Stimulated activated CD4-positive, alpha-beta T cell treated with anti-CD3 and anti-CD28 coated beads, Interleukin-12 subunit alpha, Interleukin-12 subunit beta, amount 100 ng/mL, for 48 hours (primary cell): ENCODE measurements at regions not wholly inside any gene's neighbourhood (a gene's known extent, or its start where the extent isn't known, plus 50 kb on each side); places are given as distances from the start of the nearest gene placed in this dataset.
"Not testable (repeated sequence)": the region's sequence is repeated elsewhere in the genome, so short reads cannot be mapped to it uniquely, and the experiment has no call there.

Experiments
- DNase-seq, 3 donors: peaks; one replicate each; pipeline ENCODE4 v3.0.0-alpha.2; 2020; ENCODE audit warnings: low read depth in 2 of 3, low spot score in 1 of 3

- DNase-seq: no peak
Observed at GRCh38 chr9:79403495-79403894, 168.3 kb upstream of the TLE4 start.

GRCh38 chr9:79408200-79408599 is 163.6 kb upstream of the TLE4 start:
- DNase-seq: no peak

GRCh38 chr9:79408617-79409016 is 163.1 kb upstream of the TLE4 start:
- no peak for DNase-seq

- no peak for DNase-seq
Observed at GRCh38 chr9:79409182-79409823, 162.5 kb upstream of the TLE4 start.

GRCh38 chr9:79425840-79426239 is 145.9 kb upstream of the TLE4 start:
- no peak for DNase-seq

GRCh38 chr9:79428422-79428821 is 143.3 kb upstream of the TLE4 start:
- DNase-seq: no peak

GRCh38 chr9:79430619-79431018 is 141.1 kb upstream of the TLE4 start:
- DNase-seq: no peak

- no peak for DNase-seq
Observed at GRCh38 chr9:79431019-79431679, 140.6 kb upstream of the TLE4 start.

GRCh38 chr9:79432485-79432884 is 139.3 kb upstream of the TLE4 start:
- DNase-seq: no peak

GRCh38 chr9:79433703-79434102 is 138.1 kb upstream of the TLE4 start:
- no peak for DNase-seq

- DNase-seq: not testable (repeated sequence)
Observed at GRCh38 chr9:79439221-79439620, 132.5 kb upstream of the TLE4 start.

- no peak for DNase-seq
Observed at GRCh38 chr9:79446523-79447307, 125.0 kb upstream of the TLE4 start.

- no peak for DNase-seq
Observed at GRCh38 chr9:79447308-79447605, 124.5 kb upstream of the TLE4 start.

- no peak for DNase-seq
Observed at GRCh38 chr9:79447762-79448161, 124.0 kb upstream of the TLE4 start.

- DNase-seq: no peak
Observed at GRCh38 chr9:79452265-79452664, 119.5 kb upstream of the TLE4 start.

GRCh38 chr9:79461712-79462111 is 110.1 kb upstream of the TLE4 start:
- DNase-seq: no peak

- DNase-seq: no peak
Observed at GRCh38 chr9:79465156-79465555, 106.6 kb upstream of the TLE4 start.

- DNase-seq: no peak
Observed at GRCh38 chr9:79469164-79469563, 102.6 kb upstream of the TLE4 start.

- no peak for DNase-seq
Observed at GRCh38 chr9:79470954-79471353, 100.8 kb upstream of the TLE4 start.

- DNase-seq: no peak
Observed at GRCh38 chr9:79471580-79472543, 99.9 kb upstream of the TLE4 start.

- no peak for DNase-seq
Observed at GRCh38 chr9:79473704-79474103, 98.1 kb upstream of the TLE4 start.
